ENCODE measurements at regions not wholly inside any gene's neighbourhood (a gene's known extent, or its start where the extent isn't known, plus 50 kb on each side); places are given as distances from the start of the nearest gene placed in this dataset.

DNA sequence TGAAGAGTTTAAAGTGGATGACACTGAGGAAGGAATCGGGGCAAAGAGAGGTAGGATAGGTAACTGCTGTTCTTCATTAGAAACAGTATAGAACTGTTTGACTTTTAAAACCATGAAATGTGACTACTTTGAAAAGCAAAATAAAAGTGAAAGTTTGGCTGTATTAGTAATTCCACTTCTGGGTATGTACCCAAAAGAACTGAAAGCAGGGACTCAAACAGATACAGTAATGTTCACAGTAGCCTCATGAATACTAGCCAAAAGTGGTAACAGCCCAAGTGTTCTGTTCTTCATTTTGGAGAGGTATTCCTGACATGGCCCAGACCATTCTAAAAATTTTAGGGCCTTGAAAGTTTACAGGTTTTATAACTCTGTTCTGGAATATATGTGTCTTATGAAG, 1055.4 kb downstream of the TBL1XR1 start:
- TF ChIP-seq KAT8 (CRISPR knock-in tag; IDR thresholded peaks at IDR 0.05) (no peak), GLI4 (CRISPR knock-in tag; IDR thresholded peaks at IDR 0.05; ENCODE audit: borderline replicate concordance) (no peak)
- TF ChIP-seq, protein P1, sequence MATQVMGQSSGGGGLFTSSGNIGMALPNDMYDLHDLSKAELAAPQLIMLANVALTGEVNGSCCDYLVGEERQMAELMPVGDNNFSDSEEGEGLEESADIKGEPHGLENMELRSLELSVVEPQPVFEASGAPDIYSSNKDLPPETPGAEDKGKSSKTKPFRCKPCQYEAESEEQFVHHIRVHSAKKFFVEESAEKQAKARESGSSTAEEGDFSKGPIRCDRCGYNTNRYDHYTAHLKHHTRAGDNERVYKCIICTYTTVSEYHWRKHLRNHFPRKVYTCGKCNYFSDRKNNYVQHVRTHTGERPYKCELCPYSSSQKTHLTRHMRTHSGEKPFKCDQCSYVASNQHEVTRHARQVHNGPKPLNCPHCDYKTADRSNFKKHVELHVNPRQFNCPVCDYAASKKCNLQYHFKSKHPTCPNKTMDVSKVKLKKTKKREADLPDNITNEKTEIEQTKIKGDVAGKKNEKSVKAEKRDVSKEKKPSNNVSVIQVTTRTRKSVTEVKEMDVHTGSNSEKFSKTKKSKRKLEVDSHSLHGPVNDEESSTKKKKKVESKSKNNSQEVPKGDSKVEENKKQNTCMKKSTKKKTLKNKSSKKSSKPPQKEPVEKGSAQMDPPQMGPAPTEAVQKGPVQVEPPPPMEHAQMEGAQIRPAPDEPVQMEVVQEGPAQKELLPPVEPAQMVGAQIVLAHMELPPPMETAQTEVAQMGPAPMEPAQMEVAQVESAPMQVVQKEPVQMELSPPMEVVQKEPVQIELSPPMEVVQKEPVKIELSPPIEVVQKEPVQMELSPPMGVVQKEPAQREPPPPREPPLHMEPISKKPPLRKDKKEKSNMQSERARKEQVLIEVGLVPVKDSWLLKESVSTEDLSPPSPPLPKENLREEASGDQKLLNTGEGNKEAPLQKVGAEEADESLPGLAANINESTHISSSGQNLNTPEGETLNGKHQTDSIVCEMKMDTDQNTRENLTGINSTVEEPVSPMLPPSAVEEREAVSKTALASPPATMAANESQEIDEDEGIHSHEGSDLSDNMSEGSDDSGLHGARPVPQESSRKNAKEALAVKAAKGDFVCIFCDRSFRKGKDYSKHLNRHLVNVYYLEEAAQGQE (IDR thresholded peaks at IDR 0.05; ENCODE audit: borderline replicate concordance in 1 of 2, low read depth in 1 of 2, low read length in 2 of 2) = no peak
- TF ChIP-seq, protein P2, sequence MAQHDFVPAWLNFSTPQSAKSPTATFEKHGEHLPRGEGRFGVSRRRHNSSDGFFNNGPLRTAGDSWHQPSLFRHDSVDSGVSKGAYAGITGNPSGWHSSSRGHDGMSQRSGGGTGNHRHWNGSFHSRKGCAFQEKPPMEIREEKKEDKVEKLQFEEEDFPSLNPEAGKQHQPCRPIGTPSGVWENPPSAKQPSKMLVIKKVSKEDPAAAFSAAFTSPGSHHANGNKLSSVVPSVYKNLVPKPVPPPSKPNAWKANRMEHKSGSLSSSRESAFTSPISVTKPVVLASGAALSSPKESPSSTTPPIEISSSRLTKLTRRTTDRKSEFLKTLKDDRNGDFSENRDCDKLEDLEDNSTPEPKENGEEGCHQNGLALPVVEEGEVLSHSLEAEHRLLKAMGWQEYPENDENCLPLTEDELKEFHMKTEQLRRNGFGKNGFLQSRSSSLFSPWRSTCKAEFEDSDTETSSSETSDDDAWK (CRISPR knock-in tag; IDR thresholded peaks at IDR 0.05) = no peak
